ENCODE measurements at regions not wholly inside any gene's neighbourhood (a gene's known extent, or its start where the extent isn't known, plus 50 kb on each side); places are given as distances from the start of the nearest gene placed in this dataset.
"Not testable (repeated sequence)": the region's sequence is repeated elsewhere in the genome, so short reads cannot be mapped to it uniquely, and the experiment has no call there.

DNA sequence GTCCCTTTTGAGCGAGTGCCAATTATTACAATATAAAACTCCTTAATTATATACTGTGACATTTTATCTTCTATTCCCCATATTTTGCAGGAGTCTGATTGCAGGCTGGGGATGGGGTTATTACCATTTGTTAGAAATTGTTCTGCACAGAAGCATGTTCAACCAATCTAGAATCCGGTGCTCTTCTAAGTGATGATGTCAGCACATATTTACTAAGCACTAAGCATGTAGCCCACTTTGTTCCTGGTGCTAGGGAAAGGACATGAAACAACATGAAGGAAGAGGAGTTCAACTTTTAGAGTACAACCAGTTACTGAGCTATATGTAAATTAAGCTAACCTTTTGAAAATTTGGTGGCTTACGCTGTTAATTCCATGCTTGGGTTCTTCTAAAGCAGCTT is 52.8 kb upstream of the IL1RAPL2 start:
- no peak for DNase-seq

DNA sequence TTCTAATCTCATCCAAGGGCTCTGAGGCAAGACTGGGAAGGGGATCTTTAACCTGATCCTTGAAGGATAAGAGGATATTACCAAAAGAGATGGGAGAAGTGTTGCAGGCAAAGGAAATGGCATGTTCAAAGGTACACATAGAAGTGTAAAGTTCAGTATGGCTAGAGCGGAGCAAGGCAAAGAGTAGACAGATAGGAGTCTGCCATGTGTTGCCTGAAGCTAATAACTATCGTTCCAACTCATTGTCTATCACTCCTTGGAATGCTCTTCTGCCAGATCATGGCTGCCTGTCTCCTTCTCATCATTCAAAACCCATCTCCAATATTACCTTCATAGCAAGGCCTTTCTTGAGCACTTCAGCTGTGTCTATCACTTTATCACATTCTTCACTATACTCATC is 55.2 kb upstream of the IL1RAPL2 start:
- DNase-seq, result no peak

DNA sequence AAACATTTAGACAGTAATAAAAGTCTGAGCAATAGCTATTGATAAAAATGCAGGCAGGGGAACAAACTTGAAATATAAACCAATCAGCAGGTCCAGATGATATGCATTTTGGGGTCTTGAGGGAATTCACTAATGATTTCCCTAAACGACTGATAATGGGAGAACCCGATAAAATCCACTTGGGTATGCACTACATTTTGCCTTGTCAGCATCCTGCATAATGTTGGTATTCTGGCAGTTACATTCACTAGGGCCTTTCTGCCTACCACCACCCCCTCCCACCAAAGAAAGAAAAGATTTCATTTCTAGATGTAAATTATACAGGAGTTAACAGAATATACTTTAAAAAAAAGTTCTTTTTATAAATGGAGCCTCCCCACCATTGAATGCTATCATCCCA is 63.5 kb upstream of the IL1RAPL2 start:
- DNase-seq, result no peak

DNA sequence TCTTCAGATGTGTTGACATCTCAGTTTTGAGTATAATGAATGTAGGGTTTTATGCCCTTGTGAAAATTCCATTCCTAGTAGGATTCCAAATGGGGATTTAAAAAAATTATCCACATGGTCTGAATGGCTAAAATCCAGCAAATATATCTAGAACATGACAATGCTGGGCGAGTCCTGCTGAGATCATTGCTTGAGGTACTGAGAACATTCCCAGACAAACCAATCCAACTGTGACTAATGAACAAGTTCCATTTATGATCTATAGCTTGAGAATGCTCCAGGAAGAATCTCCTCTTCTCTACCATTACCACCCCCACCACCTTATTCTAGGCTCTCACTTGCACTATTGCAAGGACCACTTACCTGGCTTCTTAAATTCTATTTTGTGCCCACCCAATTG is 77.2 kb upstream of the IL1RAPL2 start:
- DNase-seq, result no peak

DNA sequence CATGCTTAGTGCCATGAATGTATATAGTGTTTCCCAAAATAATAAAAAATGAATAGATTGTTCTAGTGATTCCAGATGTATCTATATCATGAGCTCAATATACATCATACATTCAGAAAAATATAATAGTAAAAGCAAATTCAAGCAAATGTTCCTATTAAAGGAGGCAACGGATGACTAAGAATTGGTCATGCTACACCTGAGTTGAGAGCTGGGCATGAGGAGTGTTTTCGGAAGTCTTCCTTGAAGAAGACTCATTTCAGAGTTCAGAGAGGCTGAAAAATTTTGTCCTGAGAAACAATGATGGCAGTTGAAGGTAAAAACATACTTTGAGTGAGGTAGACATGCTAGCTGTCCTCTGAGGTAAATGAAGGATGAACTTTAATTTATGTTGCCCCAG is 79.3 kb upstream of the IL1RAPL2 start:
- no peak for DNase-seq

DNA sequence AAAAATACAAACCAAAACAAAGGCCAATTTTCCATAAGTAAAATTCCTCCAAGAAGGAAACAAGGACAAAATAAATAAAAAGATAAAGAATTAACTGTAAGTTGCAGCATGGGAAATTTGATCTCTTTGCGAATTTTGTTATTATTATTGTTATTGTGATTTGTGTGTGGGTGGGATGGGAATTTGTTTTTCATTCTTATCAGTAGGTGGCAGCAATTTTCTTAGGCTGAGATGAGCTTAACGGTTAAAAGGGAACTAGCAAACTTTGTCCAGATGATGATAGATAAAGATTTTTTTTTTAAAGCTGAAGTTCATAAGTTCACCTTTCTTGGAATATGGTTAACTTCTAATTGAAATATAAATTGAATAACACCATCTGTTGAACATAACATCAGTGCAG is 83.2 kb upstream of the IL1RAPL2 start:
- DNase-seq, result no peak

DNA sequence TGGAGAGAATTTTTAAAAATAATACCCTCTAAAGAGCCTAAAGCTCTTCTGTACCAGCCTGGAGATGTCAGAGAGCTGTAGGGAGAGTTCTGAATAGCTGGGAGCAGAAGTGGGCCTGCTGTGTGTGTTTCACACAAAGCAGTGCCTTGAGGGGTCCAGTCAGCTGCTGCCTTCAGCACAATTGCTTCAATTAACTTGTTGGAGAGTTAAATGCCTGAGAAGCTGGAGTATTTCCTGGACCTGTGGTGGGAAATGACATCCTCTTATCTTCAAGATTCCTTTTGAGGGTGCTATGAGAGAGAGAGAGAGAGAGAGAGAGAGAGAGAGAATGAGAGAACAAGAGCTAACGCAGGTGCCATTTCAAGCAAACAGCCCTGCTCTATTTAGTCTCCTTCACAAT is 96.2 kb upstream of the IL1RAPL2 start:
- DNase-seq, result no peak

DNA sequence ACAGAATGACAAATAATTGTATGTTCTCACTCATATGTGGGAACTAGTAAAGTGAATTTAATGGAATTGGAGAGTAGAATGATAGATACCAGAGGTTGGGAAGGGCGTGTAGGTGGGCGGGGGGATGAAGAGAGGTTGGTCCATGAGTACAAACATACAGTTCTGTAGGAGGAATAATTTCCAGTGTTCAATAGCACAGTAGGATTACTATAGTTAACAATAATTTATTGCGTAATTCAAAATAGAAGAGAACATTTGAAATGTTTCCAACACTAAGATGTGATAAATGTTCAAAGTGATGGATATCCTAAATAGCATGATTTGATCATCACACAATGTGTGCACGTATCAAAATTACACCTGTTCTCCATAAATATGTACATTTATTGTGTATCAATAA is 106.2 kb upstream of the IL1RAPL2 start:
- no peak for DNase-seq

DNA sequence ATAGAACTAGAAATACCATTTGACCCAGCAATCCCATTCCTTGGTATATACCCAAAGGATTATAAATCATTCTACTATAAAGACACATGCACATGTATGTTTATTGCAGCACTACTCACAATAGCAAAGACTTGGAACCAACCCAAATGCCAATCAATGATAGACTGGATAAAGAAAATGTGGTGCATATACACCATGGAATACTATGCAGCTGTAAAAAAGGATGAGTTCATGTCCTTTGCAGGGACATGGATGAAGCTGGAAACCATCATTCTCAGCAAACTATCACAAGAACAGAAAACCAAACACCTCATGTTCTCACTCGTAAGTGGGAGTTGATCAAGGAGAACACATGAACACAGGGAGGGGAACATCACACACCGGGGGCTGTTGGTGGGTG is 108.9 kb upstream of the IL1RAPL2 start:
- DNase-seq, result not testable (repeated sequence)

DNA sequence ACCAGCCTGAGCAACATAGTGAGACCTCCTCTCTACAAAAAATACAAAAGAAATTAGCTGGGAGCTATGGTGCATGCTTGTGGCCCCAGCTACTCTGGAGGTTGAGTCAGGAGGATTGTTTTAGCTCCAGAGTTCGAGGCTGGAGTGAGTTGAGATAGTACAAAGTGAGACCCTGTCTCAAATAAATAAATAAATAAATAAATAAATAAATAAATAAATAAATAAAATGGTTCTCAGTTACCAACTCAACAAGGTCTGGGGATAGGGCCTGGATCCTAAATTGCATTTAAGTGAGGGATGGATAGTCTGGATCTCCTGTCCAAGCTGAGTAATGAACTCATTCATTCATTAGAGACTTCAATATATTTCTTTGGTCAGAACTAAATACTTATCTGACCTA is 115.7 kb upstream of the IL1RAPL2 start:
- no peak for DNase-seq

DNA sequence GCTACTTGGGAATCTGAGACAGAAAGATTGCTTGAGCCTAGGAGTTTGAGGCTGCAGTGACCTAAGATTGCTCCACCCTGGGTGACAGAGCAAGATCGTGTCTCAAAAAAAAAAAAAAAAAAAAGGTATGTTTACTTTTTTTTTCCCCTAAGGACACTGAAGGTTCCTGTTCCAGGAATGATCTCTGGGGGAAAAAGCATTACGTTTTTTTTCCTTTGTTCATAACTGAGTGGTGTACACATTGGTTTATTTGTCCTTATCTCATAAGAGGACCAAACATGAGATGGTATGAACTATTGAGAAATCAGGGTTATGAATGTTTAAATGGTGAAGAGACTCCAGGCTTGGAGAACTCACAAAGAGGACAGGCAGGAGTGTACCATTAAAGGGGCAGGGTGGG is 120.4 kb upstream of the IL1RAPL2 start:
- DNase-seq, result no peak

DNA sequence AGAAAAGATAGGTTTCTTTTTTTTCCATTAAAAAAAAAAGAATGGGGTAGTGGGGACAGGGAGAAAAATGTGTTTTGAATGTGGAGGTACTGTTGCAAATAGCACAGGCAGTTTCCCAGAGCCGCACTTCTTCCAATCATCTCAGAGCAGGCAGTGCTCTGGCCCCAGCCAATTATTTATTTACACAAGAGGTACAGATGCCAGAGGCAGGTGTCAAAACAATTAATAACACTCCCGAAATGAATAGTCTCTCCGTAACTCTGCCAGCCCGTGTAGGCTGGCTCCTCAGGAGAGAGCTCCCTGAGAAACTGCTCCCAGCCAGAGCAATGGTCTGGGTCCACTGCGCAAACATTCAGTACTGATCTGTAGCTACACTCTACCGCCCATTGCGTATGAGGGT is 130.8 kb upstream of the IL1RAPL2 start:
- no peak for DNase-seq

DNA sequence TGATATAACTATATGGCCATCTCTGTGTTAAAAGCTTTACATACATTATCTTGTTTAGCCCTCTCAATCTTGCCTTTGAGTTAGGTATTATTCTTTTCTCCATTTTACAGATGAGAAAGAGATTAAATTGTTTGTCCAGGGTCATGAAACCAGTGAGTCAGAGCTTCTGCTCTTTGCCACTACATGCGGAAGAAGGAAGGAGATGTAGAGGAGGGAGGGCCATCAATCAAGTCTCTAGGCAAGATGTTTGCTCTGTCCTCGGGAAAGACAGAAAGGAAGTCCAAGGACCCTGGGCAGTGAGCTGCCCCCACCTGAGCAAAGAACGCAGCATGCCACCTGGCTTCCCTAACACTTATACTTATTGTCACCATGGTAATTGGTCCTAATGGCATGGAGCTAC is 133.7 kb upstream of the IL1RAPL2 start:
- DNase-seq, result no peak

DNA sequence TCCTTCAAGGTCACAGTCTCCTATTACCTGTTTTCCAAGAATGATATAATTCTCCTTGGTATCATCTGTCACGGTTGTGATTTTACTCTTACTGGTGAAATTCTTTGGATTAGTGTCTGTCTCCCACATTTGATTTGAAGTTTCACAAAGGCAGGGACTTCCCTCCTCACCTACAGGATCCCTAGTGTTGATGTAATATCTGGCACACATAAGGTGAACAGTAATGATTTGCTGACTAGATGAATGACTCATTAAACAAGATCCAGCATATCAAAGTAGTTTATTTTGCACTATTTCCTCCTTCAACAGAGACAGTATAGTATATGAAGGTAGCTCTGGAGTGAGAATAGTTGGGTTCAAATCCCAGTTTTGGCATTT is 135.3 kb upstream of the IL1RAPL2 start:
- DNase-seq, result no peak

DNA sequence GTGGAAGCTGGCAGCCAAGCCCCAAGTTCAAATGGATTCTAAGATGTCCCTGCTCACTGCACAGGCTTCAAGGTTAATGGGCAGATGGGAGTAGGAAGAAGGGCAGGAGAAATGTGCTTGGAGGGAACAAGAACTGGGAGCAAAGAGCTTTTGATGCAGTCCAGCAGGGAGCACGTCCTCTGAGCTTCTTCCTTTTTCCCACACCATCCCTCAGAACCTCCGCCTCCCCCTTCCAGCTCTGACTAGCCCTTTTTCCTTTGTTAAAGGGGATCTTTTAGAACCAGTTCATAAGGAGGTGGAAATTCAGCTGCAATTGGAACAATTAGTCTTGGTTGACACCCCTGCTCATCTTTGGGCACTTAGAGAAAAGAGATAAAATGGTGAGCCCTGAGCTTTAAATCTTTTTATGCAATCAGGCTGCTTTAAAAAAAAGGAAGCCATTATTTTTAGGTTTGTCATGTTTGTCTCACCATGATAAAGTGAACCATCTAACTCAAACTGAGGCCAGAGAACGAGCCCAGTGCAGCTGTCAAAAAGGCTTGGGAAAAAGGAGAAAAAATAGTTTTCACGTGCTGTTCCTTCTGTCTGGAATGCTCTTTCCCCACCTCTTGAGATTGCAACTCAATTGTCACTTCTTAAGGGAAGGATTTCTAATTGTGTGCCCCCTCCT is 135.8 kb upstream of the IL1RAPL2 start:
- no peak for DNase-seq

DNA sequence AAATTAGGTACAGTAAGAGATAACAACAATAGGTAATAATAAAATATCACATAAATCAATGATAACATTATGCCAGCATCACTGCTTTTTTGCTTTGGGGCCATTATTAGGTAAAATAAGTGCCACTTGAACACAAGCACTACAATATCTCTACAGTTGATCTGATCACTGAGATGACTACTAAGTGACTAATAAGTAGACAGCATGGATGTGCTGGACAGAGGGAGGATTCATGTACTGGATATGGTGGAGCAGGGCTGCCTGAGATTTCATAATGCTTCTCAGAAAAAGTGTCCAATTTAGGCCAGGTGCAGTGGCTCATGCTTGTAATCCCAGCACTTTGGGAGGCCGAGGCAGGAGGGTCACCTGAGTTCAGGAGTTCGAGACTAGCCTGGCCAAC is 137.8 kb upstream of the IL1RAPL2 start:
- no peak for DNase-seq

DNA sequence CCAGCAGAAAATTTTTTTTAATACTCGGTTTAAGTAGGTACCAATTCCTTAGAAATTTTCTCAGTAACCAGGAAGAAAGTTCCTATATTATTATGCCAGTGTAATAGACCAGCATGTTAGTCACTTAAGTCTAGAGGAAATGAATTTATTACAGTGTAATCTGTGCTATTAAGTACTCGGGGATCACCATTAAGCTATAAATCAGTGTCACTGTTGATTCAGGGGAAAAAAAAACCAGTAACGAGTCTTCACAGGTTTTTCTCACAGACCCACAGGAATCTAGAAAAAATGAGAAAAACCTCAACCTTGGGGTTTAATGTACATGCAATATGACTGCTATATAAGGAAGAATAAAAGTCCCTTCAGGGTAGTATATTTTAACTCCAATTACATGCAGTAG is 138.3 kb upstream of the IL1RAPL2 start:
- DNase-seq, result no peak

DNA sequence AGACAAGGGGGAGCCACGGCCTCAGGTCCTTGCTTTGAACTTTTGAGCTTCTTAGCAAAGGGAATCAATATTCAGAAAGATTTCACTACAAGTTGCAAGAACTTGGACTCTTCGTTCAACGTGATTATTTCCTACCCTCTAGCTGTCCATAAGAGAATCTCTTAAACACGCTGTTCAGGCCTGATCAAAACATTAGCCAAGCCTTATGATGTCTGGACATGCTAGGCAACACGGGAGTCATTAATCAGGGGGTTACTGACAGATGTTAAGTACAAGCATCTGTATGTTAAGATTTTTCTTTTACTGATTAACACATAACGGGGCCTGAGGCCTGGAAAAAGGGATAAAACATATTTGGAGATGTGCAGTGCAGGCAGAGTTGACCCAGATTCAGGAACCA is 138.9 kb upstream of the IL1RAPL2 start:
- DNase-seq, result no peak

DNA sequence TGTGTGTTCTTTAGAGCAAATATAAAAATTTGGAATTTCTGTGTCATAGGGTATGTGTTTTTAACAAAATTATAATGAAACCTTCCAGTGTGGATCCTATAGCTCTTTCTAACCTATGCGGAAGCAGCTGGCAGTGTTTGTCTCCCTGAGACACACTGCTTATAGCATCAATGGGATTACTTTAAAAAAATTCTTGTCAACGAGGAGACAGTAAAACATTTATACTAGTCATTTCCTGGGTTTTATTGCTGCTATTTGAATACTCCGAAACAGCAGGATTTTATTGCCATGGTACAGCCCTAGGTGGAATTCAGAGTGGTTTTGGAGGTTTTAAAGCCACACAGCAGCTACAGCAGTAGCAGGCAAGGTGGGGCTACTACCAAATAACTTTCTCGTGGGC is 145.1 kb upstream of the IL1RAPL2 start:
- DNase-seq, result no peak

DNA sequence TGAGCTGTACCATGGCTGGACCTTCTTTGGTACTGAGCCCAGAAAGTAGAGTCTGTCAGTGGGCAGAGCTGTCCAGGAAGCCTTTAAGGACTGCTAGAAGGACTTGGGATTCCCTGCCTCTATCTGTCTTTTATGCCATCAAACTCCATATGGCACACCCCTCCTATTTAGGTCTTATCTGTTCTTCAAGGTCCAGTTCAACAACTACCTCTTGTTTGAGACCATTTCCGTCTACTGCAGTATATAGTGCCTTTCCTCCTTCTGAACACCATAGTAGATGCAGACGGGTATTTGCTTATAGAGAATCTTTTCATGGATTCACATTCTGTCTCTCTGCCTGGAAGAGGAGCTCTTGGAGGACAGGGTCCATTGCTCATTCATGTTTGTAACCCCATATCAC is 146.1 kb upstream of the IL1RAPL2 start:
- no peak for DNase-seq

DNA sequence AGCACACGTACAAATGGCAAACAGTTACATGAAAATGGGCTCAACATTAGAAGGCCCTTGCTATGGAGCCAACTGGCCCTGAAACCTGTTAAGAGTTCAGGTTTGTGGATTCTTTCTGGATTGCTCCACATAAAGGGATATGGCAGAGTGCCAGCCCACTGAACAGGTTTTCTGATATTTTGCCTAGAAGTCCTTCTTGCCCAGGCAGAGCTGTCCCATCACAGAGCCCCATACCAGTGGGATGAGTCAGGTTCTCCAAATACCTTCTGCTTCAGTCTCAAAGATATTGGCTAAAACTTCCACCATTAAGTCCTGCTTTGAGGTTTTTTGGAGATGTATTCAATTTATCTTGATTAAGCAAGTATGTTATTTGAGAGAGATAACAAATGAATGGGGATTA is 146.8 kb upstream of the IL1RAPL2 start:
- DNase-seq, result no peak

DNA sequence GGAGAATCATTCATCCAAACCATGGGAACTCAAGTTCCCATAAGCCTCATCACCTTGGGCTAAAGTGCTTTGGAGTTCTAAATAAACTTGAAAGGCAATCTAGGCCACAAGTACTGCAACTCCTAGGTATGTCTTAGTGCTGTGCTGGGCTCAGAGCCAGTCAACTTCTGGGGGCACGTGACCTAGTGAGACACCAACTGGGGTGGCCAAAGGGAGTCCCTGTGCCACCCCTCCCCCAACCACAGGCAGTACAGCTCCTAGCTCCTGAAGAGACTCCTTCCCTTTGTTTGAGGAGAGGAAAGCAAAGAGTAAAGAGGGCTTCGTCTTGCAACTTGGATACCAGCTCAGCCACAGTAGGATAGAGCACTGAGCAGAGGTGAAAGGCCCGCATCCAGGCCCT is 154.2 kb upstream of the IL1RAPL2 start:
- DNase-seq, result no peak

DNA sequence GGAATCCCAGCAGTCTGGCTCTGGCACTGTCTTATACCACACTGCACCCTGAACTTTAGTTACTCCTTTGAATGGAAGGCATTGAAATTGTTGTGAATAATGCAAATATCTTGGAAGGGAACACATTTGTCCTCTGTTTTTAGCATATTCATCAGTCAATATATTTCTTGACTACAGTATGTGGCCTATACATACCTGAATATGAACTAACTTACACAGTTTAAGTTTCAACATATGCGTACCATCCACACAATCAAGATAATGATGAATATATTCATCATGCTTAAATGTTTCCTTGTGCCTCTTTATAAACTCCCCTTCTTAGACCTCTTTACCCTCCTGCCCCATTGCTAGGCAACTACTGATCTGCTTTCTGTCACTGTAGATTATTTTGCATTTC is 145.7 kb upstream of the ESX1 start:
- no peak for DNase-seq

DNA sequence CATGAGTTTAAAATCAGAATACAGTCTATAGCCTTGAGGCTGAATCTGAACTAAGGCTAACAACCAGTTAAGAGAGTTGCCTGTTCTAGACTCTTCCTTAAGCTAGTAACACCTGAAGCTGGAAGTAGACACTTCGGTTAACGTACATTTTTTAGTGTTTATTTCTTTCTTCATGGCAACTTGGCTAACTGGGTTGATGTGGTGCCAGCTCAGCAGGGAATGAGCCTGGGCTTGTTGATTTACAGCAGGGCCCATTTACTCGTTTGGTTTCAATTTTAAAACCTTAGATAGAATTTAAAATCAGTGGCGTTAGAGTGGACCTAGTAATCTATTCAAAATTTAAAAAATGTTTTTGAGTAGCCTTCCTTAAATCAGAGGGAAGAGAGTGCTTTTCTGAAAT is 137.6 kb upstream of the ESX1 start:
- DNase-seq, result no peak

DNA sequence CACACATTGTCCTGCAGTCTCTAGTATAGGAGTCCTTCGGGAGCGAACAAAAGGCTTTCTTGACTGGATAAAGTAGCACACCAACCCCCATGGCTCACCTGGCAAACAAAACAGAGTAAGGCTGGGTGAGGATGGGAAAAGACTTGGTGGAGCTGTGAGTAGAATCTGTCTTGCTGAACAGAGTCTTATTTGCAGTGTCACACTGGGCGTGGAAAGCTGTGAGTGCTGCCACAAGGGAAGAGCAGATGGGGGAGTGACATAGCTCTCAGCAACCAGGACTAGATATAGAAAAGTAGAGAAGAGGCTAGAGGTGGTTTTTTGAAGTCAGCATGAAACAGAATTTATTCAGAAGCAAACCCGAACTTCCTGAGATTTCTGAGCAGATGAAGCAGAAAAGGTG is 137.2 kb upstream of the ESX1 start:
- no peak for DNase-seq

DNA sequence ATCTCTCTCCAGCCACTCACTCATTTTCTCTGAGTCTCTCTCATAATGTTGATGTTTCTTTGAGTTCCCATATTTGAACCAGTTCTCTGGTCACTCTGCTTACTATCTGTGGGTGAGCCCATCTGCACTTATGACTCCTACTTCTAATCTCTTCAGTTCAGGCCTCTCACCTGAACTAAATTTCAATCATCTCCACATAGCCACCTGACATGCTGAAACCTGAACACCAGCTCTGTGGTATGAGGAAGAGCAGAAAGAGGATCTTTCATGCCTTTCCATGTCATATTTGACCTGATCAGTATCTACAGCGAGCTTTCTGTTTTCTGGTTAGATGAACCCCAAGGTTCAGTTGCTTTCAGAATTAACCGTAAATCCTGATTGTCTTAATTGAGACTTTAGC is 122.2 kb upstream of the ESX1 start:
- no peak for DNase-seq

Measured in NCI-H1694 (cell line).